HG03135 (cell line): ENCODE measurements at regions not wholly inside any gene's neighbourhood (a gene's known extent, or its start where the extent isn't known, plus 50 kb on each side); places are given as distances from the start of the nearest gene placed in this dataset.

Experiments used
- ATAC-seq: cut with Tn5 transposase; IDR thresholded peaks from one replicate; pipeline ENCODE4 v1.9.1; 2021; ENCODE audit warnings: mild to moderate bottlenecking, moderate library complexity; ENCODE audit not compliant: unreplicated experiment

DNA sequence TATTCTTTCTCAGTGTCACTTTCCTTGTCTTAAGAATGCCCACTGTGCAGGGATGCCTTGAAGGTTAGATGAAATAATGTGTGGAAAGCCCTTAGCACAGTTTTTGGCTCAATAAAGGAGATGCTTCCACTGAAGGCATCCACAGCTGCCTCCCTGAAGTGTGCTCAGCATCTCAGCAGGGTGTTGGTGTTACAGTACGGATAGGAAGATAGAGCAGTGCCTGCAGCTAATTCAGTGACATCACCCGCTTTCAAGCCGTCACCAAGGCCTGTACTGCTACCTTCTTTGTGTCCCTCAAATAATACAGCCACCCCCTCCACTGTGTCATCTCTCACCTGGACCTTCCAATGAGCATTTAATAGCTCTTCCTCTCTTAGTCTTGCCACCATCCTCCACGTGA is 59.0 kb downstream of the NDUFS5 start:
- no peak for ATAC-seq

DNA sequence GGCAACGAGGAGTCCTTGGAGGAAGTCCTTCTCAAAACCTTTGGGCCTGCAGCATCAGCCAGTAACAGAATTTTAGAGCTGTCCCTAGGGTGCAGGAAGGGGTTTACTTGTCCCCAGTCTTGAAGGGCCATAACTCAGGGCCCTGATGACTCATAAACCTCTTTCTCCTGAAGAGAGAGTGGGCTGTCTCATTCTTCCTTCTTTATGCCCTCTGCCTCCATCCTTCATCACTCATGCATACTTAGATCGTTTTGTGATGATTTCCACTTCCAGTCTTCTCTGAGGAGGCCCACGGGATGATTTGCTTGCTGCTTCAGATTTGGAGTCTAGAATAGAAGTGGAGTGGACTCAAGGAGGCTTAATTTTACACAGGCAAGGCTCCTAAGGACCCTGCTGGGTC is 60.2 kb downstream of the NDUFS5 start:
- no peak for ATAC-seq

DNA sequence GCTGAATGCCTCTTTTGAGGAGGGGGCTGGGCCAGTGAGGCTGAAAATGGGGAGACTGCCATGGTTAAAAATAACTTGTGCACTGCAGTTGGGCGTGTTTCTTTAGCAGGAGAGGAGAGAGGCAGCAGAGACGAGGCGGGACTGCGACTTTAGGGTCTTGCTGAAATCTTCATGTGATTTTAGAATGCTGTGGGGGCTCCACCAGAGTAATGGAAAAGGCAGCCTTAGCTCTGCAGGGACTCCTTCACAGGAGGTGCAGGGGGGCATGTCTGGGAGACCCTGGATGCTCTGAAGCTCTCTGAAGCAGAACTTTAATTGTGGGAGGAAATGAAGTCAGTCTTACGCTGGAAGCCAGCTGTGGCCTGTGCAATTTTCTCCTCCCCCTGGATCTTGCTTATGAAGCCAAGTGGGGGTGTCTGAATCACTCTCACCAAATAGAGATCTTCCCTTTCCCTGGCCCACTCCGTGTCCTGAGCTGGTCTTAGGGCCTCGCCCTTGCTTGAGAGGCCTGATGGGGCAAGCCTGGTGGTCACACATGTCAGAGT is 60.8 kb downstream of the NDUFS5 start:
- ATAC-seq: no peak

DNA sequence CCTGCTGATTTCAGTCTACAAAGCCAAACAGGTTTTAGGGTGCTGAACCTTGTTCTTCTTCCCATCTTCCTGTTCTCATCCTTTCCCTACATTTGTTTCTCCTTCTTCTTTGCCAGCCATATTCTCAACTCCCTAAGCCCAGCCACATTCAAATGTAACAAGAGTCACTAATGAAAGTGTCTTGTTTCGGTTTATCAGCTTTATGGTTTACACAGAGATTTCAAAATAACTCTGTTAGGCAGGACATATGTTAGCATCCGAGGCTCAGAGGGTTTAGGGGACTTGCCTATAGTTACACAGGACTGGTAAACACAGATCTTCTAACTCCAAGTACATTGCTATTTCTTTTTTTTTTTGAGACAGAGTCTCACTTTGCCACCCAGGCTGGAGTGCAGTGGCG is 61.3 kb downstream of the NDUFS5 start:
- ATAC-seq: no peak

DNA sequence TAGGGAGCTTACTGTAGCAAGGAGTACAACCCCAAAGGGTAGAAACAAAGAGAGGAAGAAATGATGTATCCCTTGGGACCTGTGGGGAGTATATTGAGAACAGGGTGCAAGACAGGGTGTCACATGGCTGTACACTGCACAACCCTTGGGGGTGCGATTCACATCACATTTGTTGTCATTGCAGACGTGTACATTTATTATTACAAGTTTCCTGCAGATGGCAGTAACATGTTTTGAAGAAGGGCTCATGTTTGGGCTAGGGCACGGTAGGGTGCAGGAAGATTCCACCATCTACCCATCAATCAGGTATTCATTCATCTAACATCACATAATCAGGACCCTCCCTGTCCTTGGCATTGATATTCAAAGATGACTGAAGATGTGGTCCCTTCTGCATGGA is 62.5 kb downstream of the NDUFS5 start:
- no peak for ATAC-seq

DNA sequence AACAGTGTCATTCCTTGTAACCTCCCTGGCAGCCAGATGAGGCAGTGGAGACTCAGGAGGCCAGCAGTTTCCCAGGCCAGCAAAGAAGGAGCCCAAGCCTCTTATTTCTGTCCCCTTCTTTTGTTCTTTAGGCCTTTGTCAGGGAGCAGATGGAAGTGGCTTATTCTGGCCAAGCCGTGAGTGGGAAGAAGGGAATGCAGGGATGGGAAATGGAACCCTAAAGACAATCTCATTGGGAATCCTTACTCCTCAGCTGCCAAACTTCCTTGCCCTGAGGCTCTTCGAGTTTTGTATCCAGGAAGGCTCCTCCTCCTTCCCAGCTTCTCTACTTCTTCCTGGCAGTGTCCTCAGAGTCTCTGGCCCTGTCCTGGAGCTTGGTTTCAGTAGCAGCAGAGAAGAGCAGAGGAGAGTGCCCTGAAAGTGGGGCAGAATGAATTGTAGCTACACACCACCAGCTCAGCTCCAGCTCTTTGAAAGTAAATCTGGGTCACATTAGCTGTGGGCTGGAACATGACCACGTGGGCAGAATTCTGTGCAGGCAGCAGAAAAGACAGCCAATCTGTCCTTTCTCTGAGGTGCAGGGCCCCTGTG is 63.9 kb downstream of the NDUFS5 start:
- no peak for ATAC-seq

DNA sequence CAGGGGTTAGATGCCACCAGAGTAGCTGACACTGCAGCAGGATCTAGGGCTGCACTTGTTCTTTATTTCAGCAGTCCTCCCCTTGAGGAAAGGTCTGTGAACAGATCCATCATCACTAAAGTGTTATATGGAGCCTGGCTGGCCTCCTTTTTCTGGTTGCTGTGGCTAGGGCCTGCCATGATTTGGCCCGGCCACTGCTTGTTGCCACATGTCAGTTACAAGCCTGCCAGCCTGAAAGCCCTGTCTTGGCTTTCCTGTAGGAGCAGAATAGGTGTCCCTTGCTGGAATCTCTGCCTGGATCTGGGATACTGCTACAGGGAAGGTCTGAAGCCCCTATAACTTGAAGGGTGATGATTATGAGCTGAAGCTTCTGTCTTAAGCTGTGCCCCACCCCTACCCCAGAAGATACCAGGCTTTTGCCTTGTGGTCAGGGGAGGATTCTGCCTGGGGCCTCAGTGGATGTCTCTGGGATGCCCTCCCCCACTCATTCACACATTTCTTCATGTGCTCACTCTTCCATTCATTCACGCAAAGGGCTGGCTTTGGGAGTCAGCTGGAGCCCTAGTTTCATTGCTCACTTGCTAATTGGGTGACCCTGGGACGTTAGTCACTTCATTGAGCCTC is 64.7 kb downstream of the NDUFS5 start:
- no peak for ATAC-seq

DNA sequence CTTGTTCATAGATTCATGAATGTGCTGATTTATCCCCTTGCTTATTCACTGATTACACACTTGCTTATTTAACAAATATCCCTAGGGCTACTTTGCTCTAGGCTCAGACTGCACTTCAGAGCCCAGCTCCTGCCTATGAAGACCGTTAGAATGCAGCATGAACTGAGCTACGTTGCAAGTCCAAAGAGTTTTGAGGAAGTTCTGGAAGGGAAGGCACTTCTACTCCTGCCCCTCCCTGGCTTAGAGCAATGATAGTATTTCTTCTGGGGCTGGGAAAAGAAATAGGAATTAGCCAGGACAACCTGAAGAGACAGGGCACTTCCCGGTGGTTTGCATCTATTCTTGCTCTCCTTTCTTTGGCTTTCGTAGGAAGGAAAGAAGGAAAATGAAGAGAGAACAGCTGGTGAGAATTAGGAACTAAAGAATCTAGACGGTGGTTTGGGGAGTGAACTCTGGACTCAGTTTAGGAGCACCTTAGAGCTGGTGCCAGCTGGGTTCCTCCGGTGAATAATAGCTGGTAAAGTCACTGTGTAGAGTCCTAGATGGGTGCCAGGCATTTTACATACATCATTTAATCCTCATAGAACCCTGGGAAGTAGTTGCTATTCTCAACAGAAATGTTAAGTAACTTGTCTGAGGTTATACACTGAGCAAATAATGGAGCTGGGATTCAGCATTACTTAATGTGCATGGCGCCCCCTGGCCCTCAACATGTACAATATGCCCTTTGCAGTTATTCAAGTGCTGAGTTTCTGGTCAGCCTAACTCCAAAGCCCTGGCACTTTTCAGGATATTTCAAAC is 65.9 kb downstream of the NDUFS5 start:
- ATAC-seq: no peak

DNA sequence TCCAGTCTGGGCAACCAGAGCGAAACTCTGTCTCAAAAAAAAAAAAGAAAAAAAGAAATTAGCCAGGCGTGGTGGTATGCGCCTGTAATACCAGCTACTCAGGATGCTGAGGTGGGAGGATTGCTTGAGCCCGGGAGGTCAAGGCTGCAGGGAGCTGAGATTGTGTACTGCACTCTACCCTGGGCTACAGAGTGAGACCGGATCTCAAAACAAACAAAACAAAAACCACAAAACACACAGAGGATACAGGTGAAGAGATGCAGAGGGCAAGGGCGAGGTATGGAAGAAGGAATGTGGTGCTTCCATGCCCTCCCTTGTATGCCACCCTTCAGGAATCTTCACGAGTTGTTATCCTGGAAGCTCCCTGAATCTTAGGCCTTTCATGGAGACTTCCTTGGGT is 68.5 kb downstream of the NDUFS5 start:
- ATAC-seq: no peak

DNA sequence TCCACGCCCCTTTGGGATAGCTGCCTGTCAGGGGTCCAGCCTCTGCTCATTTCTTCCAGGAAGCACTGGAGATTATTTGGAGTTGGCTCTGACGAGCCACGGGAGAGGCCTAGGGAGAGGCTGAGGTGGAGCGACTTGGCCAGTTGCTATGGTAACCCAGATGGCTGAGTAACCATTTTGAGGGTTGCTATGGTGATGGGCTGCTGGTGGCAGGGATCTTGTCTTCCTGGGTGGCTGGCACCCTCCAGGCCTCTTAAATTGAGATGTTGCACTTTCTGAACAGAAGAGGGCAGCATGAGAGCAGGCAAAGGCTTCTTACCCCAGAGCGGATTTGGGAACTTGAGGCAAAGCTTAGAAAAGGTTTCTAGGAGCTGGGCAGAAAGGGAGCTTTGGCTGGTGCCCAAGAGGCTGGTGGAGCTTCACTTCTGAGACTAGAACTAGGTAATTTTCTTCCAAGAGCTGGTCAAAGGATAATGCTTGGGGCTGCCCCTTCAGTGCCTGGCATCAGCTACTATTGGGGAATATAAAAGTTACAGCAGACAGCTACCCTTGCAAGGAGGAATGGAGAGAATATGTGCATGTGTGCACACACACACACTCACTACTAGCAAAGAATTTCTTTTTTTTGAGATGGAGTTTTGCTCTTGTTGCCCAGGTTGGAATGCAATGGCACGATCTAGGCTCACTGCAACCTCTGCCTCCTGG is 72.5 kb downstream of the NDUFS5 start:
- ATAC-seq: no peak

DNA sequence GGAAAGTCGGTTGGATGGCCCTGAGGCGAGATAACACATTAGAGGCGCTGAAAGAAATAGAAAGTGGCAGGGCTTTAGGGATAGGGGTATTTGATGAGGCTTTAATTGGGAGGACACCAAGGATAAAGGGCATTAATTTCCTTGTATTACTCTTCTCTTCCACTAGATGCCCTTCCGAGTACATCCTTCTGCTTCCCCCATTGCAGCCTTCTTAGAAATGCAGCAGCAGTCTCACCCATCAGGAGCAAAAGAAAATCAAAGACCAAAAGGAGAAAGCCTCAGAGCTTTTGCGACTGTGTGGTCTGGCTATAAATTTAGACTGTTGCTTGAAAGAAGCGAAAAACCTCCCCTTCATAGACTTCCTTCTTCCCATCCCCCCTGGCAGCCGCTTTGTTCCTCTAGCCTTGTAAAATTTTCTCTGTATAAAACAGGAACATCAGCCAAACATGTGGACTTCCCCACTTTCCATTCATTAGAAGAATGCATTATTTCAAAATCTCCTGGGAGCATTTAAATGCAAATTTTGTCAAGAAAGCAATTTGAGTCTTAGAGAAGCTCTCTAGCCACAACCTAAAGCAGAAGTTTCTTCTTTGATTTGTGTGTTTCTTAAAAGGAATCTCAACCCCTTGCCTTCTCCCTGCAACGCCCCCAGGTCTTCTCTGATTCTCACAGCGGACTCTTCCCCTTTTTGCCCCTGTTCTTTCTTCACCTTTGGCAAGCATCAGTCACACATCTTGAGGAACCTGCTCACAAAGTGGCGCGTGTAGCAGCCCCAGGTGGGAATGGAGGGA is 76.6 kb downstream of the NDUFS5 start:
- no peak for ATAC-seq

DNA sequence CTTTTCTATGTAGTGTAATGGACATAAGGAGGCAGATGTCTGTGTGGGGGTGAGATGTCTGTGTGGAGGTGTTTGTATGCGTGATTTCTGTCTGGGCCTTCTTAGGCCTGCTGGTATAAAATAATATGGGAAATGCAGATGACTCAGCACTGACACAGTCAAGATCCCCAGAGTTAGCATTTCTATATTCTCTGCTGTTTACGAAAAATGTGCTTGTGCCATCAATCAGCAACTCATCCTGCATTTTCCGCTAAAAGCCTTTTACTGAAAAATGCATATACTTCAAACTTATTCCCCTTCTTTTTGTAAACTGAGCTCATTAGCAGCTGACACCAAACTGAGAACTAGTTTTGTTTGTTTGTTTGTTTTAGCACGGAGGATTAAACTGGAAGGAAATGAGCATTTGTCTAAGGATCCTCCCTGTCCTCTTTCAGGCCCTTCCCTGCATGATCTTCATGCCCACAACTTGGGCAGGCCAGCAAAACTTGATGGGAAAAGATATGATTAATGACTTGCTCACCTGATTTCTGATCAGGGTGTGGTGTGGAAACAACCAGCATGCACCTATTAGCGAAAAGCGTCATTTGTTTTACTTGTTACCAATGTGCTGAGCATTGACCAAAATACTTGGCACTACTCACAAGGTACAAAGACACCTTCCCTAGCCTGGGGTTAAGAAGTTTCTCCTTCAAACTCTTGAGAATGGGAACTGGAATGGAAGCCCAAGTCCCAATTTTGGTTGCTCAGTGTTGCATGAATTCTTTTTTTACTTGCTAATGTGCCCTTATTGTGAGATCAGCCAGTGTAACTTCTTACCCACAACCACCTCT is 77.4 kb downstream of the NDUFS5 start:
- ATAC-seq: no peak

DNA sequence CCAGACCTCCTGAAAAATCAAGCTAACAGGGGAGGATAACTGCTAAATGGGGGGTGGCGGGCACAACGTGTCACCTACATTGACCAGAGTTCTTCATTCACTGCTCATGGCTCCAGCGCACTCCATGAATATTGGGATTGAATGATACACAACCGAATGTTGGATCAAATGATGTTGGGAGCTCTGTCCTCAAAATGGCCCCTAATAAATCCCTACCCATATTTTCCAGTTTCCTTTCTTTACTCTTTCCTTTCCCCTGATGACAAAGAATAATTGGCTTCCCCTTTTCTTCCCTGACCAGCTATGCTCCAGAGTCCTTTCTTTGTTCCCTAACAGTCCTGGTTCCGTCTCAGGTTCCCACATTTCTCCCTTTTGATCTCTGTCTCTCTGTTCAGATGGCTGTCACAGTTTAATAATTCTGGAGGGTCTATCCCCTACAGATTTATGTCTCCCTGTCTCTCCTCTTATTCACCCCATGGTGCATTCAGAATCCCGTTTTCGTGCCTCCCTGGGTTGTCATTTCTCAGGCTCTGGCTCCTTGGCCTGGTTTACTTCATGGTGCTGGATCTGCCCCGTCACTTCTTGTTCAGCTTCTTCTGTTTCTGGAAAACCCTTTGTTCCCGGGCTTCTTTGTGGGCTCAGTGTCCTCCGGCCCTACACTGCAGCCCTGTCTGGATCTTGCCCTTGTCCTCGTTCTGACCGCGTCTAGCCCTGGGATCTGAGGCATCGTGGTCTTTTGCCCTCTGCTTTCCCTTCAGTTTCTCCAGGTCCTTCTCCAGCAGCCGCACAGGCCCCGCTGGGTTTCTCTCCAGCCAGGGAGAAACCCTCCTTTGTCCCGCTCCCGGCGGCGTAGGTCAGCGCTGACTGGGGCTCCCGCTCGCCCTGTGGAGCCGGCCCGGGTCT is 78.3 kb downstream of the NDUFS5 start:
- no peak for ATAC-seq

DNA sequence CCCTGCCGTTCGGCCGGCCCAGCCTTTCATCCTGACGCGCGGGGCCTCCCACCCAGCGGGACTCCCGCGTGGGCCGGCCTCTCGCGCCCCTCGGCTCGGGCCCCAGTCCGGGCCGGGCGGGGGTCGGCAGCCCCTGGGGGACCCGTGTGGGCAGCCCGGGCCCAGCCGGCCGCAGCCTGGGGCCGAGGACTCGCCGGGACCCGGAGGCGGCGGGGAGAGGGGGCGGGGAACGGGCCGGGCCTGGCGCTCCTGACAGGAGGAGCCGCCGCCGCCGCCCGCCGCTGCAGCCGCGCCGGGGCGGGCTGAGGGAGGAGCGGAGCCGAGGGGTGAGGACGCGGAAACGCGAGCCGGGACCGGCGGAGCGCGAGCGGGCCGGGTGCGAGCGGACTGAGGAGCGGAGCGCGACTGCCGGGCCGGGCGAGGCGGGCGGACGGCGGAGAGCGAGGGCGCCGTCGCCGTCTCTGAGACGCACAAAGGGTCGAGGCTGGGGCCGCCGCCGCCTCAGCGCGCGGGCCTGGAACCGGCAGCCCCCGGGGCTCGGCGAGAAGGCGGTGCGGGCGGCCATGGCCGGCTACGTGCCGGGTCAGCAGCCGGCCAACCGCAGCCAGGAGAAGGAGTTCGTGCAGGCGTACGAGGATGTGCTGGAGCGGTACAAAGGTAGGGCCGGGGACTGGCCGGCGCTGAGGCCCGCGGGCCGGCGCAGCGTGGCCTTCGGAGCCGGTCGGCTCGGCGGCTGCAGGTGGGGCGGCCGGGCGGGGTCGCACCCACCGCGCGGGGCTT is 79.1 kb downstream of the NDUFS5 start:
- ATAC-seq: peak; percentile 42

DNA sequence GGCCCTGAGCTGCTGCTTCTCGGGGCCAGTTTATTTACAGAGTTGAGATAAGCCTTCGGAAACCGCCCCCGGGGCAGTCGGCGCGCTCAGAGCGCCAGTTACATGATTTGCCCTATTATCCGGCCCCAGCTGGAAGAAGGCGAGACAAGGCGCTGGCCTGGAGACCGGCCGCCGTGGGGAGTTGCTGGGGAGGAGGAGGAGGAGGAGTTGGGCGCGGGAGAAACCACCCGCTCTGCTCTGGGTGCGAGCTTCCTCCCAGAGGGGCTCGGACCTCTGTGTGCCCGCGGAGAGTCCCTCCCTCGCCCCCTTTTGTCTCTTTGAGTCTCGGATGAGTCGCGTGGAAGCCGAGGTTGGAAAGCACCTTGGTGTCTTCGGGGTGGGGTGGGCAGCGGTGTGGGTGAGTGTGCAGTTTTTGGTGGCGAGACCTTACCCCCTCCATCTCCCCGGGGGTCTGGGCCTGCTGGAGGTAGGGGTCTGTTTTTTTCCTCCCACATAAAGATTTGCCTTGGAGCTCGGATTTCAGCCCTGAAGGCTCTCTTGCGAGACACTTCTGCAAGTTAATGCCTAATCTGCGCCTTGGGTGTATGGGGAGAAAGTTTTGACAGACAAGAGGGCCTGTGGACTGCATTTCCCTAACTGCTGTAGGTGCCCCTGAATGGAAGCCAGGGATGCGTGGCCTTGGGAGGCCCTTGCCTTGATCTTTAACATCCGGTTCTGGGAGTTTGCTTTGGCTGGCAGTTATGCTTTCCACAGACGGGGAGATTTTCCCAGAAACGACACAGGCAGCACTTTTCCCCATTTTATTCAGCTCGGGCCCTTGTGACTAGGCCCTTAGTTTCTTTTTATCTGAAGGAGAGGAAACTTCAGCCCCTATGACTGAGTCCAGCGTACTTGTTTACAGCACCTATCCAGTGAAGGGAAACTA is 80.0 kb downstream of the NDUFS5 start:
- peak; percentile 35 for ATAC-seq

DNA sequence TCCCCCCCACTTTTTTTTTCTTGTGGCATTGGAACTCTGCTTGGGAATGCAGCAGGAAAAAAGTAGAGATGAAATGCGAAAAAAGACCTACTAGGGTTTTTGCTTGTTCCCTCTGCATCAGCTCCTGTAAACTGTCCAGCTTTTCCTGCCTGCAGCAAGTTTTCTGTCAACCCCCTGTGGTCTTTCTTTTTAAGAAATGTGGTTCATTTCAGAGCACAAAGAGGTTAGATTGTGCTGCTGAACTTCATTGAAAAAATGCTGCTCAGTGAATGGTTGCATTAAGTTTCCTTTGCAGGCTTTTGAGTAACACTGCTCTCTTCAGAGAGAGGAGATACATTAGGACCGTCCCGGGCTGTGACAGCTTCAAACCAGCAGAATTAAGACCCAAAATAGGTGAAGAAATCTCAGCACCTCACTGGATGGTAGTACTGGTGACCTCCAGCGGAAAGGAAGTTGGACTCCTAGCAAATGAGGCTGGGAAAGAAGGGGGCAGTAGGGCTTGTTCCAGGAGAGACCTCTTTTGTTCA is 80.7 kb downstream of the NDUFS5 start:
- ATAC-seq: no peak
